Transverse colon (tissue), 4 donors: ENCODE measurements at regions not wholly inside any gene's neighbourhood (a gene's known extent, or its start where the extent isn't known, plus 50 kb on each side); places are given as distances from the start of the nearest gene placed in this dataset.

Experiments used
- CTCF ChIP-seq, 5 experiments: fragments of 200-600 bp in 3 of 5; fragments of 450-650 bp in 2 of 5; sonication (generic) in 3 of 5; IDR thresholded peaks; 1 replicate in 2 of 5; 2 replicates in 3 of 5; pipeline ENCODE4 v1.5.1; 2016 to 2017; ENCODE audit warnings: antibody characterized with exemption in 5 of 5, inconsistent platforms in 3 of 5, mild to moderate bottlenecking in 2 of 5, moderate library complexity in 1 of 5
- EP300 ChIP-seq: sonication (generic); formaldehyde crosslinking; IDR thresholded peaks from one replicate; pipeline ENCODE4 v1.6.1; 2017; ENCODE audit warnings: antibody characterized with exemption, low read depth
- POLR2A ChIP-seq: fragments of 450-650 bp; IDR thresholded peaks from one replicate; pipeline ENCODE4 v1.6.1; 2016; ENCODE audit warnings: antibody characterized with exemption, mild to moderate bottlenecking, moderate library complexity
- POLR2AphosphoS5 ChIP-seq, 3 donors: sonication (generic); formaldehyde crosslinking; IDR thresholded peaks; one replicate each; pipeline ENCODE4 v1.6.1; 2016; ENCODE audit warnings: antibody characterized with exemption in 3 of 3

- TF ChIP-seq CTCF (IDR thresholded peaks at IDR 0.05) (no peak), EP300 (no peak), POLR2AphosphoS5 (IDR thresholded peaks at IDR 0.05) (no peak), POLR2A (no peak)
Measured at GRCh38 chr4:164139291-164139690, 614.6 kb upstream of the SMIM31 start.
